Immature natural killer cell (primary cell): ENCODE measurements at regions not wholly inside any gene's neighbourhood (a gene's known extent, or its start where the extent isn't known, plus 50 kb on each side); places are given as distances from the start of the nearest gene placed in this dataset.

Experiments used
- DNase-seq, 3 donors: peaks; one replicate each; pipeline ENCODE4 v3.0.0; 2022; ENCODE audit warnings: mixed read lengths in 1 of 3
- H3K27ac Mint-ChIP-seq, 6 donors: one replicate each; pipeline ENCODE4 v1.8.0; 2020; ENCODE audit warnings: mixed read lengths in 6 of 6, mild to moderate bottlenecking in 5 of 6, inconsistent platforms in 4 of 6, moderate library complexity in 3 of 6
- H3K27me3 Mint-ChIP-seq, 3 donors: one replicate each; pipeline ENCODE4 v1.8.0; 2020 to 2021; ENCODE audit warnings: low read depth in 3 of 3, mild to moderate bottlenecking in 3 of 3, mixed read lengths in 3 of 3, moderate library complexity in 3 of 3, inconsistent platforms in 1 of 3
- H3K36me3 Mint-ChIP-seq, 3 donors: one replicate each; pipeline ENCODE4 v1.8.0; 2020; ENCODE audit warnings: mixed read lengths in 3 of 3, inconsistent platforms in 2 of 3, mild to moderate bottlenecking in 2 of 3
- H3K4me1 Mint-ChIP-seq, 2 donors: one replicate each; pipeline ENCODE4 v1.8.0; 2020; ENCODE audit warnings: inconsistent platforms in 2 of 2, mild to moderate bottlenecking in 2 of 2, mixed read lengths in 2 of 2, moderate library complexity in 1 of 2
- H3K4me3 Mint-ChIP-seq, 5 donors: one replicate each; pipeline ENCODE4 v1.8.0; 2020; ENCODE audit warnings: mild to moderate bottlenecking in 5 of 5, mixed read lengths in 5 of 5, inconsistent platforms in 3 of 5, moderate library complexity in 3 of 5
- H3K9me3 Mint-ChIP-seq, 6 donors: one replicate each; pipeline ENCODE4 v1.8.0; 2020; ENCODE audit warnings: mild to moderate bottlenecking in 6 of 6, mixed read lengths in 6 of 6, inconsistent platforms in 4 of 6, moderate library complexity in 3 of 6

GRCh38 chr2:187148059-187148714 lies 299.2 kb upstream of the ZSWIM2 start:
- Mint-ChIP-seq H3K4me1 (no peaks in the 10 kb centered on the region), H3K27ac (no peak overlapping the region), H3K9me3 (peaks cover 2 to 24% (median 9%) of the 10 kb centered on the region in 6 donors), H3K36me3 (no peaks in the 10 kb centered on the region), H3K4me3 (no peak overlapping the region), H3K27me3 (peaks cover 0 to 2% (median 0%) of the 10 kb centered on the region in 3 donors)
- no peak for DNase-seq

GRCh38 chr2:187143537-187143936 lies 294.6 kb upstream of the ZSWIM2 start:
- Mint-ChIP-seq H3K27ac (no peak overlapping the region), H3K4me3 (no peak overlapping the region), H3K4me1 (no peaks in the 10 kb centered on the region), H3K36me3 (peaks cover 0 to 3% (median 0%) of the 10 kb centered on the region in 3 donors), H3K27me3 (peaks cover 0 to 2% (median 2%) of the 10 kb centered on the region in 3 donors), H3K9me3 (peaks cover 4 to 25% (median 6%) of the 10 kb centered on the region in 6 donors)
- DNase-seq = no peak

- no peaks in the 10 kb centered on the region for H3K4me1 Mint-ChIP-seq
- peaks cover 0 to 3% (median 0%) of the 10 kb centered on the region in 3 donors for H3K36me3 Mint-ChIP-seq
- peaks cover 0 to 2% (median 0%) of the 10 kb centered on the region in 3 donors for H3K27me3 Mint-ChIP-seq
- no peak overlapping the region for H3K27ac Mint-ChIP-seq
- peaks cover 0 to 18% (median 4%) of the 10 kb centered on the region in 6 donors for H3K9me3 Mint-ChIP-seq
- no peak for DNase-seq
- H3K4me3 Mint-ChIP-seq = no peak overlapping the region
Measured at GRCh38 chr2:187139469-187139868, 290.5 kb upstream of the ZSWIM2 start.

- Mint-ChIP-seq H3K9me3 (peaks cover 0 to 15% (median 6%) of the 10 kb centered on the region in 6 donors), H3K4me3 (no peak overlapping the region), H3K27me3 (peaks cover 0 to 2% (median 0%) of the 10 kb centered on the region in 3 donors), H3K27ac (no peak overlapping the region), H3K4me1 (no peaks in the 10 kb centered on the region), H3K36me3 (peaks cover 0 to 3% (median 0%) of the 10 kb centered on the region in 3 donors)
- no peak for DNase-seq
Measured at GRCh38 chr2:187138265-187138664, 289.3 kb upstream of the ZSWIM2 start.

- H3K36me3 Mint-ChIP-seq = peaks cover 0 to 3% (median 0%) of the 10 kb centered on the region in 3 donors
- H3K27ac Mint-ChIP-seq = no peak overlapping the region
- H3K4me1 Mint-ChIP-seq = no peaks in the 10 kb centered on the region
- H3K4me3 Mint-ChIP-seq = no peak overlapping the region
- H3K27me3 Mint-ChIP-seq = peaks cover 0 to 2% (median 2%) of the 10 kb centered on the region in 3 donors
- no peak for DNase-seq
- H3K9me3 Mint-ChIP-seq = peaks cover 0 to 18% (median 6%) of the 10 kb centered on the region in 6 donors
Measured at GRCh38 chr2:187136646-187137045, 287.7 kb upstream of the ZSWIM2 start.

- Mint-ChIP-seq H3K27me3 (peaks cover 0 to 2% (median 2%) of the 10 kb centered on the region in 3 donors), H3K36me3 (no peaks in the 10 kb centered on the region), H3K27ac (no peak overlapping the region), H3K4me3 (no peak overlapping the region), H3K9me3 (peaks cover 2 to 20% (median 5%) of the 10 kb centered on the region in 6 donors), H3K4me1 (no peaks in the 10 kb centered on the region)
- DNase-seq = no peak
Measured at GRCh38 chr2:187134306-187134705, 285.3 kb upstream of the ZSWIM2 start.

- Mint-ChIP-seq H3K4me1 (no peaks in the 10 kb centered on the region), H3K27me3 (peaks cover 0 to 2% (median 2%) of the 10 kb centered on the region in 3 donors), H3K36me3 (no peaks in the 10 kb centered on the region), H3K9me3 (peaks cover 2 to 37% (median 17%) of the 10 kb centered on the region in 6 donors), H3K27ac (no peak overlapping the region), H3K4me3 (no peak overlapping the region)
- no peak for DNase-seq
Measured at GRCh38 chr2:187129868-187130267, 280.9 kb upstream of the ZSWIM2 start.

- H3K27me3 Mint-ChIP-seq = peaks cover 0 to 2% (median 2%) of the 10 kb centered on the region in 3 donors
- DNase-seq = no peak
- H3K4me3 Mint-ChIP-seq = no peak overlapping the region
- no peak overlapping the region for H3K27ac Mint-ChIP-seq
- H3K36me3 Mint-ChIP-seq = no peaks in the 10 kb centered on the region
- no peaks in the 10 kb centered on the region for H3K4me1 Mint-ChIP-seq
- H3K9me3 Mint-ChIP-seq = peaks cover 2 to 43% (median 17%) of the 10 kb centered on the region in 6 donors
Measured at GRCh38 chr2:187129306-187129705, 280.3 kb upstream of the ZSWIM2 start.

GRCh38 chr2:187126247-187127005 lies 277.5 kb upstream of the ZSWIM2 start:
- peaks cover 0 to 4% (median under 1%) of the 10 kb centered on the region in 3 donors for H3K27me3 Mint-ChIP-seq
- H3K36me3 Mint-ChIP-seq = no peaks in the 10 kb centered on the region
- H3K27ac Mint-ChIP-seq = no peak overlapping the region
- H3K4me1 Mint-ChIP-seq = no peaks in the 10 kb centered on the region
- DNase-seq = no peak
- H3K9me3 Mint-ChIP-seq = peaks cover 2 to 40% (median 16%) of the 10 kb centered on the region in 6 donors
- no peak overlapping the region for H3K4me3 Mint-ChIP-seq

GRCh38 chr2:187125318-187125717 lies 276.3 kb upstream of the ZSWIM2 start:
- H3K27me3 Mint-ChIP-seq = peaks cover 0 to 4% (median 3%) of the 10 kb centered on the region in 3 donors
- DNase-seq = no peak
- no peaks in the 10 kb centered on the region for H3K36me3 Mint-ChIP-seq
- no peaks in the 10 kb centered on the region for H3K4me1 Mint-ChIP-seq
- no peak overlapping the region for H3K27ac Mint-ChIP-seq
- peaks cover 2 to 40% (median 17%) of the 10 kb centered on the region in 6 donors for H3K9me3 Mint-ChIP-seq
- no peak overlapping the region for H3K4me3 Mint-ChIP-seq

GRCh38 chr2:187124529-187124928 lies 275.6 kb upstream of the ZSWIM2 start:
- DNase-seq = no peak
- Mint-ChIP-seq H3K9me3 (peaks cover 2 to 44% (median 19%) of the 10 kb centered on the region in 6 donors), H3K4me3 (no peak overlapping the region), H3K27me3 (peaks cover 0 to 4% (median 3%) of the 10 kb centered on the region in 3 donors), H3K27ac (no peak overlapping the region), H3K36me3 (no peaks in the 10 kb centered on the region), H3K4me1 (no peaks in the 10 kb centered on the region)

- Mint-ChIP-seq H3K27ac (no peak overlapping the region), H3K9me3 (peaks cover 2 to 31% (median 11%) of the 10 kb centered on the region in 6 donors), H3K4me3 (no peak overlapping the region), H3K27me3 (peaks cover 0 to 3% (median 0%) of the 10 kb centered on the region in 3 donors), H3K4me1 (no peaks in the 10 kb centered on the region), H3K36me3 (no peaks in the 10 kb centered on the region)
- no peak for DNase-seq
Measured at GRCh38 chr2:187118331-187119099, 269.5 kb upstream of the ZSWIM2 start.

GRCh38 chr2:187117483-187117882 lies 268.5 kb upstream of the ZSWIM2 start:
- Mint-ChIP-seq H3K4me1 (no peaks in the 10 kb centered on the region), H3K36me3 (no peaks in the 10 kb centered on the region), H3K27ac (no peak overlapping the region), H3K27me3 (peaks cover 0 to 5% (median 0%) of the 10 kb centered on the region in 3 donors), H3K4me3 (no peak overlapping the region), H3K9me3 (peaks cover 2 to 31% (median 12%) of the 10 kb centered on the region in 6 donors)
- no peak for DNase-seq
